Transverse colon (tissue), 4 donors: ENCODE measurements at regions not wholly inside any gene's neighbourhood (a gene's known extent, or its start where the extent isn't known, plus 50 kb on each side); places are given as distances from the start of the nearest gene placed in this dataset.

Experiments
- DNase-seq: peaks from one replicate; pipeline ENCODE4 v3.0.0-alpha.2; 2019
- H3K27ac ChIP-seq, 4 donors: fragments of 200-600 bp; sonication (generic); 2 replicates each; pipeline ENCODE4 v1.5.1; 2016 to 2018; ENCODE audit warnings: inconsistent platforms in 4 of 4
- H3K27me3 ChIP-seq: fragments of 200-600 bp; sonication (generic); 2 replicates; pipeline ENCODE4 v1.5.1; 2017; ENCODE audit warnings: inconsistent platforms
- H3K36me3 ChIP-seq, 4 donors: fragments of 200-600 bp; sonication (generic); 2 replicates each; pipeline ENCODE4 v1.5.1; 2017 to 2019; ENCODE audit warnings: inconsistent platforms in 4 of 4
- H3K4me1 ChIP-seq, 4 donors: fragments of 200-600 bp; sonication (generic); 2 replicates each; pipeline ENCODE4 v1.5.1; 2017 to 2020; ENCODE audit warnings: inconsistent platforms in 4 of 4
- H3K4me3 ChIP-seq, 4 donors: fragments of 200-600 bp; sonication (generic); 1 replicate in 1 of 4; 2 replicates in 3 of 4; pipeline versions ENCODE4 v1.5.1 to v1.6.1; 2017 to 2019; ENCODE audit warnings: inconsistent platforms in 4 of 4
- H3K9me3 ChIP-seq, 2 donors: fragments of 200-600 bp; sonication (generic); 2 replicates each; pipeline ENCODE4 v1.5.1; 2017 to 2019; ENCODE audit warnings: inconsistent platforms in 2 of 2
- EP300 ChIP-seq: sonication (generic); formaldehyde crosslinking; IDR thresholded peaks from one replicate; pipeline ENCODE4 v1.6.1; 2017; ENCODE audit warnings: antibody characterized with exemption, low read depth
- POLR2A ChIP-seq: fragments of 450-650 bp; IDR thresholded peaks from one replicate; pipeline ENCODE4 v1.6.1; 2016; ENCODE audit warnings: antibody characterized with exemption, mild to moderate bottlenecking, moderate library complexity
- POLR2AphosphoS5 ChIP-seq, 3 donors: sonication (generic); formaldehyde crosslinking; IDR thresholded peaks; one replicate each; pipeline ENCODE4 v1.6.1; 2016; ENCODE audit warnings: antibody characterized with exemption in 3 of 3
- WGBS, 2 donors: methylation state at CpG; one replicate each; pipeline ENCODE4 v1.1.5; 2018; ENCODE audit warnings: low coverage in 1 of 2; 5-methylcytosine and 5-hydroxymethylcytosine counted together
- in situ Hi-C, 4 donors: fragments of 200-750 bp; cut with MboI; loops; one replicate each; pipeline versions ENCODE4 v1.15.0 to v1.15.1; 2017; ENCODE audit warnings: low sequenced_read_pairs in 3 of 4, low pct_ligation_motif_present in 1 of 4, low pct_unique_long_range_greater_than_20kb in 1 of 4
- intact Hi-C: fragments of 100-400 bp; cut with DNase I; formaldehyde crosslinking; loops from one replicate; pipeline ENCODE4 v1.15.1; 2023; ENCODE audit warnings: low total_unique reads
- TF ChIP-seq, protein P1 (sequence below), 5 experiments: fragments of 200-600 bp in 3 of 5; fragments of 450-650 bp in 2 of 5; sonication (generic) in 3 of 5; IDR thresholded peaks; 1 replicate in 2 of 5; 2 replicates in 3 of 5; pipeline ENCODE4 v1.5.1; 2016 to 2017; ENCODE audit warnings: antibody characterized with exemption in 5 of 5, inconsistent platforms in 3 of 5, mild to moderate bottlenecking in 2 of 5, moderate library complexity in 1 of 5

DNA sequence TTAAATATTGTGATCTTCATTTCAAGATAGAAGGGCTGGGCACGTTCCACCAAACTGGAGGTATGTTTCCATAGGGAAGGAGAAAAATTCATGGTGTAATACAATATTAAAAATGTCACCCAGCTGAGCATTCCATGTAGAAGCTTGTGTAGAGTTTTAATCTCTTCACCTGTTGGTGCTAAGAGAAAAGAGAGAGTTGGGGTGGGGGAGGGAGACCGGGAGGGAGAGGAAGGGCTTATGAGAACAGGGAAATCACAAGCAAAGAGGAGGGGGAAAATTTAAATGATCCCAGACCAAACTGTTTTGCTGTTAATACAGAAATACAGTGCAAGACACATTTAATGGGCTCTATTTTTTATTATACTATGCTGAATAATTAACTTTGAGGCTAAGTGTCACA is 345.8 kb downstream of the ZNF536 start:
- Histone ChIP-seq H3K36me3 (no peaks in the 10 kb centered on the region), H3K4me3 (no peak overlapping the region), H3K27ac (no peak overlapping the region), H3K9me3 (no peaks in the 10 kb centered on the region), H3K4me1 (peaks cover 0 to 15% (median 5%) of the 10 kb centered on the region in 4 donors), H3K27me3 (no peaks in the 10 kb centered on the region)
- intact Hi-C loops (no loop called here), in situ Hi-C loops (no loop called here)
- DNase-seq = no peak
- WGBS, 2 donors = 35 to 62% methylated on average over 2 of the region's 2 CpGs
- no peak for TF ChIP-seq EP300
- TF ChIP-seq POLR2AphosphoS5 (IDR thresholded peaks at IDR 0.05) = no peak
- no peak for TF ChIP-seq POLR2A
- TF ChIP-seq, protein P1, sequence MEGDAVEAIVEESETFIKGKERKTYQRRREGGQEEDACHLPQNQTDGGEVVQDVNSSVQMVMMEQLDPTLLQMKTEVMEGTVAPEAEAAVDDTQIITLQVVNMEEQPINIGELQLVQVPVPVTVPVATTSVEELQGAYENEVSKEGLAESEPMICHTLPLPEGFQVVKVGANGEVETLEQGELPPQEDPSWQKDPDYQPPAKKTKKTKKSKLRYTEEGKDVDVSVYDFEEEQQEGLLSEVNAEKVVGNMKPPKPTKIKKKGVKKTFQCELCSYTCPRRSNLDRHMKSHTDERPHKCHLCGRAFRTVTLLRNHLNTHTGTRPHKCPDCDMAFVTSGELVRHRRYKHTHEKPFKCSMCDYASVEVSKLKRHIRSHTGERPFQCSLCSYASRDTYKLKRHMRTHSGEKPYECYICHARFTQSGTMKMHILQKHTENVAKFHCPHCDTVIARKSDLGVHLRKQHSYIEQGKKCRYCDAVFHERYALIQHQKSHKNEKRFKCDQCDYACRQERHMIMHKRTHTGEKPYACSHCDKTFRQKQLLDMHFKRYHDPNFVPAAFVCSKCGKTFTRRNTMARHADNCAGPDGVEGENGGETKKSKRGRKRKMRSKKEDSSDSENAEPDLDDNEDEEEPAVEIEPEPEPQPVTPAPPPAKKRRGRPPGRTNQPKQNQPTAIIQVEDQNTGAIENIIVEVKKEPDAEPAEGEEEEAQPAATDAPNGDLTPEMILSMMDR (IDR thresholded peaks at IDR 0.05) = no peak

- in situ Hi-C loops (no loop called here), intact Hi-C loops (no loop called here)
- DNase-seq = no peak
- Histone ChIP-seq H3K4me3 (no peak overlapping the region), H3K4me1 (peaks cover 0 to 15% (median 5%) of the 10 kb centered on the region in 4 donors), H3K9me3 (no peaks in the 10 kb centered on the region), H3K36me3 (no peaks in the 10 kb centered on the region), H3K27me3 (no peaks in the 10 kb centered on the region), H3K27ac (no peak overlapping the region)
- TF ChIP-seq, protein P1 (IDR thresholded peaks at IDR 0.05) = no peak
- TF ChIP-seq POLR2A (no peak), EP300 (no peak), POLR2AphosphoS5 (IDR thresholded peaks at IDR 0.05) (no peak)
- 75 to 80% methylated on average over 2 to 5 of the region's 5 CpGs for WGBS, 2 donors
Measured at GRCh38 chr19:30717381-30717780, 345.2 kb downstream of the ZNF536 start.

GRCh38 chr19:30712431-30713337 is 340.5 kb downstream of the ZNF536 start:
- TF ChIP-seq POLR2AphosphoS5 (IDR thresholded peaks at IDR 0.05) = no peak
- no peak for TF ChIP-seq POLR2A
- no peak for TF ChIP-seq EP300
- TF ChIP-seq, protein P1 (IDR thresholded peaks at IDR 0.05) = no peak
- 60 to 63% methylated on average over 7 of the region's 7 CpGs for WGBS, 2 donors
- Histone ChIP-seq H3K4me1 (no peaks in the 10 kb centered on the region), H3K4me3 (no peak overlapping the region), H3K9me3 (no peaks in the 10 kb centered on the region), H3K27ac (no peak overlapping the region), H3K27me3 (no peaks in the 10 kb centered on the region), H3K36me3 (no peaks in the 10 kb centered on the region)
- in situ Hi-C loops (no loop called here), intact Hi-C loops (no loop called here)
- DNase-seq = no peak

GRCh38 chr19:30711826-30712225 is 339.6 kb downstream of the ZNF536 start:
- no peaks in the 10 kb centered on the region for H3K9me3 ChIP-seq
- H3K36me3 ChIP-seq = no peaks in the 10 kb centered on the region
- DNase-seq = no peak
- H3K27ac ChIP-seq = no peak overlapping the region
- TF ChIP-seq EP300 (no peak), POLR2A (no peak), POLR2AphosphoS5 (IDR thresholded peaks at IDR 0.05) (no peak)
- TF ChIP-seq, protein P1 (IDR thresholded peaks at IDR 0.05) = no peak
- no peaks in the 10 kb centered on the region for H3K27me3 ChIP-seq
- H3K4me3 ChIP-seq = no peak overlapping the region
- WGBS, 2 donors = 88 to 90% methylated on average over 4 of the region's 4 CpGs
- in situ Hi-C loops = no loop called here
- intact Hi-C loops = no loop called here
- H3K4me1 ChIP-seq = no peaks in the 10 kb centered on the region
